COLO829 (cell line): ENCODE measurements at regions not wholly inside any gene's neighbourhood (a gene's known extent, or its start where the extent isn't known, plus 50 kb on each side); places are given as distances from the start of the nearest gene placed in this dataset.
"Not testable (repeated sequence)": the region's sequence is repeated elsewhere in the genome, so short reads cannot be mapped to it uniquely, and the experiment has no call there.

Experiments used
- DNase-seq: peaks from one replicate; pipeline ENCODE4 v3.0.0; 2012; ENCODE audit warnings: low spot score

- DNase-seq = no peak
Measured at GRCh38 chr15:70602834-70603560, 160.4 kb downstream of the UACA start.

- DNase-seq = no peak
Measured at GRCh38 chr15:70602281-70602680, 161.1 kb downstream of the UACA start.

- DNase-seq = no peak
Measured at GRCh38 chr15:70597945-70598344, 165.4 kb downstream of the UACA start.

GRCh38 chr15:70597056-70597603, 166.2 kb downstream of the UACA start:
- DNase-seq = no peak

- no peak for DNase-seq
Measured at GRCh38 chr15:70596354-70597055, 166.9 kb downstream of the UACA start.

- DNase-seq = no peak
Measured at GRCh38 chr15:70593795-70594194, 169.6 kb downstream of the UACA start.

GRCh38 chr15:70589728-70590127, 173.6 kb downstream of the UACA start:
- DNase-seq = no peak

- DNase-seq = no peak
Measured at GRCh38 chr15:70589221-70589620, 174.1 kb downstream of the UACA start.

GRCh38 chr15:70588613-70589012, 174.7 kb downstream of the UACA start:
- DNase-seq = no peak

- no peak for DNase-seq
Measured at GRCh38 chr15:70587896-70588567, 175.3 kb downstream of the UACA start.

GRCh38 chr15:70587012-70587634, 176.2 kb downstream of the UACA start:
- not testable (repeated sequence) for DNase-seq

- DNase-seq = no peak
Measured at GRCh38 chr15:70586241-70586640, 177.1 kb downstream of the UACA start.

- no peak for DNase-seq
Measured at GRCh38 chr15:70585707-70586034, 177.7 kb downstream of the UACA start.

- DNase-seq = no peak
Measured at GRCh38 chr15:70584838-70585706, 178.3 kb downstream of the UACA start.

- DNase-seq = no peak
Measured at GRCh38 chr15:70584441-70584837, 178.9 kb downstream of the UACA start.

GRCh38 chr15:70583006-70583405, 180.4 kb downstream of the UACA start:
- DNase-seq = no peak

- DNase-seq = no peak
Measured at GRCh38 chr15:70582143-70582945, 181.0 kb downstream of the UACA start.

- DNase-seq = no peak
Measured at GRCh38 chr15:70580958-70581357, 182.4 kb downstream of the UACA start.

GRCh38 chr15:70580286-70580685, 183.1 kb downstream of the UACA start:
- DNase-seq = no peak

- DNase-seq = no peak
Measured at GRCh38 chr15:70579766-70580165, 183.6 kb downstream of the UACA start.

- DNase-seq = no peak
Measured at GRCh38 chr15:70578196-70578595, 185.2 kb downstream of the UACA start.
